HCT116 (cell line): ENCODE measurements at regions not wholly inside any gene's neighbourhood (a gene's known extent, or its start where the extent isn't known, plus 50 kb on each side); places are given as distances from the start of the nearest gene placed in this dataset.

Experiments
- ATAC-seq: fragments of 200-7000 bp; cut with Tn5 transposase; 2 replicates; pipeline ENCODE4 v1.9.1; 2020; ENCODE audit warnings: mild to moderate bottlenecking, moderate library complexity
- BruUV-seq: library from RNA; stranded (reverse); fragments of 400-500 nt; replicated peaks from 2 replicates; lab custom pipeline; 2021; lab: Mats Ljungman, UMichigan
- CTCF ChIA-PET: fragments of 300-600 bp; sonication (Branson Sonifier 250); formaldehyde crosslinking; loops from one replicate; lab custom pipeline; 2021; ENCODE audit warnings: antibody characterized with exemption; lab: Charles Lee
- POLR2A ChIA-PET: fragments of 300-600, 350-600 bp; sonication (Branson Sonifier 250); formaldehyde crosslinking; loops from one replicate; lab custom pipeline; 2021; ENCODE audit warnings: antibody characterized with exemption; lab: Charles Lee
- RAD21 ChIA-PET, 2 experiments: fragments of 300-600 bp; sonication (Branson Sonifier 250); formaldehyde crosslinking; loops; one replicate each; lab custom pipeline; 2023; ENCODE audit warnings: low total read pairs in 2 of 2; ENCODE audit not compliant: uncharacterized antibody in 2 of 2, unreplicated experiment in 2 of 2, low non-redundant PET in 1 of 2; lab: Charles Lee
- DNase-seq: peaks from one replicate; pipeline ENCODE4 v3.0.0-alpha.2; 2010; ENCODE audit warnings: low read depth, low spot score
- H2AFZ ChIP-seq: fragments of 200-600 bp; shearing (Covaris generic), sonication (generic); 2 replicates; pipeline ENCODE4 v1.6.1; 2017; ENCODE audit warnings: low read depth, mixed run types, mixed read lengths, antibody characterized with exemption, low read length; ENCODE audit not compliant: poor library complexity, severe bottlenecking
- H3K27ac ChIP-seq: 2 replicates; pipeline ENCODE4 v1.5.1; 2012; ENCODE audit warnings: low read depth, low read length
- H3K27me3 ChIP-seq: fragments of 200-600 bp; sonication (generic); 2 replicates; pipeline ENCODE4 v1.6.1; 2016; ENCODE audit warnings: mixed run types, low read length, mixed read lengths; ENCODE audit not compliant: insufficient read depth
- H3K36me3 ChIP-seq, 2 experiments: fragments of 200-500 bp in 1 of 2; fragments of 200-600 bp in 1 of 2; sonication (Bioruptor generic) in 1 of 2; sonication (generic) in 1 of 2; 2 replicates each; pipeline versions ENCODE4 v1.5.1 to v1.6.1; 2014 to 2016; ENCODE audit warnings: low read length in 2 of 2, inconsistent platforms in 1 of 2, mixed read lengths in 1 of 2, mixed run types in 1 of 2; ENCODE audit not compliant: insufficient read depth in 2 of 2, control insufficient read depth in 1 of 2
- H3K4me1 ChIP-seq, 2 experiments: fragments of 200-600 bp in 1 of 2; sonication (generic) in 1 of 2; 2 replicates each; pipeline versions ENCODE4 v1.5.1 to v1.6.1; 2012 to 2017; ENCODE audit warnings: low read length in 2 of 2, inconsistent platforms in 1 of 2, mild to moderate bottlenecking in 1 of 2, mixed read lengths in 1 of 2, mixed run types in 1 of 2, moderate library complexity in 1 of 2; ENCODE audit not compliant: insufficient read depth in 2 of 2, control insufficient read depth in 1 of 2
- H3K4me2 ChIP-seq: fragments of 200-600 bp; sonication (generic); 2 replicates; pipeline ENCODE4 v1.6.1; 2017; ENCODE audit warnings: mixed run types, low read length, mixed read lengths
- H3K4me3 ChIP-seq, 2 experiments: fragments of 200-600 bp in 1 of 2; sonication (generic) in 1 of 2; replicated peaks in 1 of 2; 2 replicates each; pipeline ENCODE4 v1.5.1; 2011 to 2016; ENCODE audit warnings: low read length in 2 of 2, control low read depth in 1 of 2, low read depth in 1 of 2, mild to moderate bottlenecking in 1 of 2, mixed read lengths in 1 of 2, mixed run types in 1 of 2
- H3K79me2 ChIP-seq: fragments of 200-600 bp; sonication (generic); 2 replicates; pipeline ENCODE4 v1.6.1; 2017; ENCODE audit warnings: mild to moderate bottlenecking, mixed run types, low read length, moderate library complexity, mixed read lengths; ENCODE audit not compliant: insufficient read depth
- H3K9ac ChIP-seq: fragments of 200-600 bp; sonication (generic); 2 replicates; pipeline ENCODE4 v1.6.1; 2016; ENCODE audit warnings: low read length, mixed read lengths
- H3K9me2 ChIP-seq: fragments of 200-600 bp; sonication (generic), shearing (Covaris generic); 2 replicates; pipeline ENCODE4 v1.6.1; 2017; ENCODE audit warnings: mixed run types, mild to moderate bottlenecking, moderate library complexity; ENCODE audit not compliant: insufficient read depth
- H3K9me3 ChIP-seq, 2 experiments: fragments of 200-500 bp in 1 of 2; fragments of 200-600 bp in 1 of 2; sonication (Bioruptor generic) in 1 of 2; sonication (generic) in 1 of 2; 2 replicates each; pipeline ENCODE4 v1.6.1; 2014 to 2017; ENCODE audit warnings: low read length in 2 of 2, mixed read lengths in 2 of 2, inconsistent platforms in 1 of 2, low read depth in 1 of 2, mild to moderate bottlenecking in 1 of 2, mixed run types in 1 of 2, moderate library complexity in 1 of 2; ENCODE audit not compliant: control insufficient read depth in 1 of 2, insufficient read depth in 1 of 2
- H4K20me1 ChIP-seq: fragments of 200-600 bp; sonication (generic), shearing (Covaris generic); 2 replicates; pipeline ENCODE4 v1.6.1; 2017; ENCODE audit warnings: mixed run types, mild to moderate bottlenecking, moderate library complexity; ENCODE audit not compliant: insufficient read depth
- CBX3 ChIP-seq: IDR thresholded peaks from 2 replicates; pipeline ENCODE4 v1.6.1; 2012; ENCODE audit warnings: low read depth
- CEBPB ChIP-seq: IDR thresholded peaks from 2 replicates; pipeline ENCODE4 v1.6.1; 2012; ENCODE audit warnings: low read depth
- EGR1 ChIP-seq: IDR thresholded peaks from 2 replicates; pipeline ENCODE4 v1.6.1; 2012; ENCODE audit warnings: low read depth
- ELF1 ChIP-seq: IDR thresholded peaks from 2 replicates; pipeline ENCODE4 v1.6.1; 2012; ENCODE audit warnings: low read depth, borderline replicate concordance
- EZH2phosphoT487 ChIP-seq: fragments of 200-600 bp; IDR thresholded peaks from 2 replicates; pipeline ENCODE4 v1.6.1; 2018; ENCODE audit warnings: antibody characterized with exemption, borderline replicate concordance
- FOSL1 ChIP-seq: IDR thresholded peaks from 2 replicates; pipeline ENCODE4 v1.6.1; 2012; ENCODE audit warnings: low read depth
- POLR2A ChIP-seq: IDR thresholded peaks from 2 replicates; pipeline ENCODE4 v1.7.0; 2011; ENCODE audit warnings: borderline replicate concordance; ENCODE audit not compliant: insufficient read depth, insufficient read length; ENCODE audit errors: extremely low read depth
- RAD21 ChIP-seq: IDR thresholded peaks from 2 replicates; pipeline ENCODE4 v1.6.1; 2012; ENCODE audit warnings: low read depth, mild to moderate bottlenecking
- SIN3A ChIP-seq: IDR thresholded peaks from 2 replicates; pipeline ENCODE4 v1.6.1; 2012; ENCODE audit warnings: low read depth
- SP1 ChIP-seq: IDR thresholded peaks from 2 replicates; pipeline ENCODE4 v1.6.1; 2012; ENCODE audit warnings: low read depth
- SRF ChIP-seq: IDR thresholded peaks from 2 replicates; pipeline ENCODE4 v1.6.1; 2012; ENCODE audit warnings: low read depth
- TCF7L2 ChIP-seq: IDR thresholded peaks from 2 replicates; pipeline ENCODE4 v1.7.0; 2011; ENCODE audit warnings: borderline replicate concordance, inconsistent platforms; ENCODE audit not compliant: insufficient read depth, insufficient read length; ENCODE audit errors: extremely low read depth
- YY1 ChIP-seq: IDR thresholded peaks from 2 replicates; pipeline ENCODE4 v1.6.1; 2011; ENCODE audit warnings: low read length, low read depth, moderate library complexity, mild to moderate bottlenecking; ENCODE audit not compliant: insufficient replicate concordance; ENCODE audit errors: extremely low read depth
- ZFX ChIP-seq: fragments of 450-650 bp; IDR thresholded peaks from 2 replicates; pipeline ENCODE4 v1.6.1; 2017
- intact Hi-C: fragments of 100-400 bp; cut with micrococcal nuclease; formaldehyde crosslinking; loops from 2 replicates; pipeline ENCODE4 v1.10.0; 2022
- TF ChIP-seq, protein P1 (sequence below): IDR thresholded peaks from 2 replicates; pipeline ENCODE4 v1.6.1; 2012
- TF ChIP-seq, protein P2 (sequence below): IDR thresholded peaks from 2 replicates; pipeline ENCODE4 v1.6.1; 2012
- TF ChIP-seq, protein P3 (sequence below): IDR thresholded peaks from 2 replicates; pipeline ENCODE4 v1.6.1; 2011; ENCODE audit warnings: mild to moderate bottlenecking, low read length, moderate library complexity; ENCODE audit not compliant: insufficient replicate concordance; ENCODE audit errors: extremely low read depth
- TF ChIP-seq, protein P4 (sequence below), 3 experiments: fragments of 200-600 bp in 1 of 3; sonication (generic) in 1 of 3; IDR thresholded peaks in 2 of 3; conservative IDR thresholded peaks in 1 of 3; 2 replicates each; pipeline ENCODE4 v1.5.1; 2012 to 2017; ENCODE audit warnings: low read depth in 2 of 3, low read length in 2 of 3, antibody characterized with exemption in 1 of 3, borderline replicate concordance in 1 of 3, control low read depth in 1 of 3, mild to moderate bottlenecking in 1 of 3, mixed read lengths in 1 of 3, mixed run types in 1 of 3, moderate library complexity in 1 of 3; ENCODE audit not compliant: insufficient read depth in 1 of 3

DNA sequence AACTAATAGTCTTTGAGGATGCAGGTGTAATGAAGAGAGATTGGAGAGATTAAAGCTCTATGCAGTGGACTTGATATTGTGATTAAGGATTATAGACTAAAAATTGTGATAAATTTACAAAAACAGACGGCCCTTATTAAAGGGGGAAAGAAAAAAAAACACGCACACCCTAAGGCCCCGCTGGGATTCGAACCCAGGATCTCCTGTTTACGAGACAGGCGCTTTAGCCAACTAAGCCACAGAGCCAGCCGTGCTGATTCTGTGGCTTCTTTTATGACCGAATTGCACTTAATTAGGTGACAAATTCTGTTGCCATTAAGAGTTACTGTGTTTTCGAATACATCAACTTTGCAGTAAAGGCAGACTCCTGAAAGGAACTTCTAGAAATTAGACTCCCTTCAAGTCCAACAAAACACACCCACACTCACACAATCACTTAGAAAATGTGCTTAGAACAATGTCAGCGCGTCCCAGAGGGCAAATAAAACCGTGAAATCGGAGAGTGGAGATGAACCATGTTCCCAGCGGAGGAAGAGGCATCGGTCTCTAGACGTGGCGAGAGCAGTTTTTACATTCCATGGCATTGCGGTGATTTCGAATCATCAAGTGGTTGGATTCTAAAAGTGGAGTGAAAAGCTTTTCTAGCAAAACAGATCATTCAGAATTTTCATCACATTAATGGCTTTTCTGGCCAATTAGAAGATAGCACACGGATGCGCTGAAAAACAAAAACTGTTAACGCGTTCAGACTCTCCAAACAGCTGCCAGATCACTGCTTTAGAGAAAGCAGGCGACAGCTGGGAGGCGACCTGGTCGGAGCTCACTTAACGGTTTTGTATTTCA, 122.6 kb downstream of the GPX5 start:
- BruUV-seq = no TSS peak
- Histone ChIP-seq H3K4me2 (peak overlapping the region; percentile 94), H3K4me1 (peaks cover 7 to 22% of the 10 kb centered on the region in 2 experiments; a peak in 3 of 4 replicates), H3K9ac (peak overlapping the region; percentile 54), H3K27me3 (no peaks in the 10 kb centered on the region), H4K20me1 (no peaks in the 10 kb centered on the region), H3K79me2 (no peaks in the 10 kb centered on the region), H3K36me3 (no peaks in the 10 kb centered on the region), H2AFZ (peak overlapping the region; percentile 98), H3K27ac (peak overlapping the region; percentile 6; the same call in 1 of the 2 replicates), H3K9me3 (no peaks in the 10 kb centered on the region), H3K9me2 (no peaks in the 10 kb centered on the region), H3K4me3 (peak overlapping the region; percentile 48 to 74)
- ChIA-PET POLR2A (interaction anchor here (1.7 kb wide), 1 partner anchor 840 kb away, joined by 3 read pairs; no protein-coding TSS in a partner anchor), RAD21 (no interaction called here), CTCF (interaction anchor here (1.0 kb wide), 1 partner anchor 42 kb away, joined by 4 read pairs; no protein-coding TSS in a partner anchor)
- ATAC-seq = peak; percentile 71
- peak; percentile 75 for DNase-seq
- intact Hi-C loops = loop anchor here (2.0 kb wide), 1 partner anchor 41 kb away; no protein-coding TSS in a partner anchor
- peak; percentile 65 for TF ChIP-seq YY1
- TF ChIP-seq SIN3A = peak; percentile 24; the same call in 1 of the 2 replicates
- no peak for TF ChIP-seq EGR1
- TF ChIP-seq, protein P1, sequence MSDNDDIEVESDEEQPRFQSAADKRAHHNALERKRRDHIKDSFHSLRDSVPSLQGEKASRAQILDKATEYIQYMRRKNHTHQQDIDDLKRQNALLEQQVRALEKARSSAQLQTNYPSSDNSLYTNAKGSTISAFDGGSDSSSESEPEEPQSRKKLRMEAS = peak; percentile 74
- TF ChIP-seq, protein P2, sequence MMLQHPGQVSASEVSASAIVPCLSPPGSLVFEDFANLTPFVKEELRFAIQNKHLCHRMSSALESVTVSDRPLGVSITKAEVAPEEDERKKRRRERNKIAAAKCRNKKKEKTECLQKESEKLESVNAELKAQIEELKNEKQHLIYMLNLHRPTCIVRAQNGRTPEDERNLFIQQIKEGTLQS = peak; percentile 96
- TF ChIP-seq POLR2A = no peak
- peak; percentile 61 for TF ChIP-seq CBX3
- no peak for TF ChIP-seq ZFX
- peak; percentile 25 for TF ChIP-seq CEBPB
- no peak for TF ChIP-seq TCF7L2
- TF ChIP-seq ELF1 = no peak
- TF ChIP-seq FOSL1 = 0 out of 2 replicates have a peak, but pooled peaks have one; percentile 13
- TF ChIP-seq, protein P3, sequence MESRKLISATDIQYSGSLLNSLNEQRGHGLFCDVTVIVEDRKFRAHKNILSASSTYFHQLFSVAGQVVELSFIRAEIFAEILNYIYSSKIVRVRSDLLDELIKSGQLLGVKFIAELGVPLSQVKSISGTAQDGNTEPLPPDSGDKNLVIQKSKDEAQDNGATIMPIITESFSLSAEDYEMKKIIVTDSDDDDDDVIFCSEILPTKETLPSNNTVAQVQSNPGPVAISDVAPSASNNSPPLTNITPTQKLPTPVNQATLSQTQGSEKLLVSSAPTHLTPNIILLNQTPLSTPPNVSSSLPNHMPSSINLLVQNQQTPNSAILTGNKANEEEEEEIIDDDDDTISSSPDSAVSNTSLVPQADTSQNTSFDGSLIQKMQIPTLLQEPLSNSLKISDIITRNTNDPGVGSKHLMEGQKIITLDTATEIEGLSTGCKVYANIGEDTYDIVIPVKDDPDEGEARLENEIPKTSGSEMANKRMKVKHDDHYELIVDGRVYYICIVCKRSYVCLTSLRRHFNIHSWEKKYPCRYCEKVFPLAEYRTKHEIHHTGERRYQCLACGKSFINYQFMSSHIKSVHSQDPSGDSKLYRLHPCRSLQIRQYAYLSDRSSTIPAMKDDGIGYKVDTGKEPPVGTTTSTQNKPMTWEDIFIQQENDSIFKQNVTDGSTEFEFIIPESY = no peak
- no peak for TF ChIP-seq EZH2phosphoT487
- TF ChIP-seq SP1 = peak; percentile 21; the same call in 1 of the 2 replicates
- no peak for TF ChIP-seq RAD21
- TF ChIP-seq SRF = 0 out of 2 replicates have a peak, but pooled peaks have one; percentile 9
- TF ChIP-seq, protein P4, sequence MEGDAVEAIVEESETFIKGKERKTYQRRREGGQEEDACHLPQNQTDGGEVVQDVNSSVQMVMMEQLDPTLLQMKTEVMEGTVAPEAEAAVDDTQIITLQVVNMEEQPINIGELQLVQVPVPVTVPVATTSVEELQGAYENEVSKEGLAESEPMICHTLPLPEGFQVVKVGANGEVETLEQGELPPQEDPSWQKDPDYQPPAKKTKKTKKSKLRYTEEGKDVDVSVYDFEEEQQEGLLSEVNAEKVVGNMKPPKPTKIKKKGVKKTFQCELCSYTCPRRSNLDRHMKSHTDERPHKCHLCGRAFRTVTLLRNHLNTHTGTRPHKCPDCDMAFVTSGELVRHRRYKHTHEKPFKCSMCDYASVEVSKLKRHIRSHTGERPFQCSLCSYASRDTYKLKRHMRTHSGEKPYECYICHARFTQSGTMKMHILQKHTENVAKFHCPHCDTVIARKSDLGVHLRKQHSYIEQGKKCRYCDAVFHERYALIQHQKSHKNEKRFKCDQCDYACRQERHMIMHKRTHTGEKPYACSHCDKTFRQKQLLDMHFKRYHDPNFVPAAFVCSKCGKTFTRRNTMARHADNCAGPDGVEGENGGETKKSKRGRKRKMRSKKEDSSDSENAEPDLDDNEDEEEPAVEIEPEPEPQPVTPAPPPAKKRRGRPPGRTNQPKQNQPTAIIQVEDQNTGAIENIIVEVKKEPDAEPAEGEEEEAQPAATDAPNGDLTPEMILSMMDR (IDR thresholded peaks at IDR 0.05 in 2 of 3, conservative IDR thresholded peaks at IDR 0.05 in 1 of 3; ENCODE audit: borderline replicate concordance in 1 of 3, insufficient read depth in 1 of 3, low read depth in 2 of 3, low read length in 2 of 3) = no peak
- TF ChIP-seq, all 23 proteins: peak for 9
